ENCODE measurements at regions not wholly inside any gene's neighbourhood (a gene's known extent, or its start where the extent isn't known, plus 50 kb on each side); places are given as distances from the start of the nearest gene placed in this dataset.
"Not testable (repeated sequence)": the region's sequence is repeated elsewhere in the genome, so short reads cannot be mapped to it uniquely, and the experiment has no call there.

GRCh38 chrX:3935196-3935595, 221.7 kb upstream of the PRKX start:
- TF ChIP-seq CTCF (IDR thresholded peaks at IDR 0.05; ENCODE audit: low read depth, low read length); EZH2phosphoT487 (IDR thresholded peaks at IDR 0.05; ENCODE audit: low read depth): not testable (repeated sequence)

Data from OCI-LY3 (cell line).